ENCODE measurements at regions not wholly inside any gene's neighbourhood (a gene's known extent, or its start where the extent isn't known, plus 50 kb on each side); places are given as distances from the start of the nearest gene placed in this dataset.

GRCh38 chr7:52911326-52911725, 124.1 kb upstream of the POM121L12 start:
- no peak for TF ChIP-seq CTCF (IDR thresholded peaks at IDR 0.05)
- TF ChIP-seq POLR2A (IDR thresholded peaks at IDR 0.05) = no peak

Data from right lobe of liver (tissue), 4 donors.